Frontal cortex (tissue), 4 donors: ENCODE measurements at regions not wholly inside any gene's neighbourhood (a gene's known extent, or its start where the extent isn't known, plus 50 kb on each side); places are given as distances from the start of the nearest gene placed in this dataset. TPM values are rescaled to one million over a fixed set of nuclear protein-coding genes. Genes with fewer than 3 reads are reported as not detected.

Experiments
- DNase-seq, 2 donors: peaks; one replicate each; pipeline ENCODE4 v3.0.0; 2012; ENCODE audit warnings: low spot score in 2 of 2
- FAIRE-seq: peaks from 2 replicates; lab custom pipeline; 2012; peaks lifted over from hg19 to GRCh38; lab: Jason Lieb, UNC
- small RNA-seq: library from RNA; depleted of rRNA; stranded (forward); fragments of <200 nt; gene quantifications from one replicate; pipeline ENCODE3, GENCODE V24; 2014
- donor health status: control.
- donor health status: control.
- donor health status: control.

DNA sequence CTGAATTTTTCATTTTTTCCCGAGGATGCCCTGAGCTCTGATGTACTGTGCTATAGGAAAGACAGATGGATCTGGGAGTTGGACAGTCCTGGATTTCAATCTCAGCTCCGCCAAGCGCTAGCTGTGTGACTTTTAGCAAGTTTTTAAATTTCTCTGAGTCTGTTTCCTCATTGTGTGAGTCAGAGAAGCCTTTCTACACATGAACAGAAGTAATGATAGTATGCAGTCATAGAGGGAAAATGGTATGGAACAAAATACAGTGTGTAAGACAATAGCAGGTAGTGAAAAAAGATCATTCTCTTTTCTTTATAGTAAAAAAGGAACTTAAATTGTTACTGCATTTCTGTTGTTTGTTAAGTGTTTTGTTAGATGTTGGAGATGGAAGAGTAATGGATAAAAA, 52.4 kb upstream of the PPM1B start:
- DNase-seq = no peak
- no peak for FAIRE-seq

- FAIRE-seq (no peak), DNase-seq (no peak)
Measured at GRCh38 chr2:44118257-44118656, 50.4 kb upstream of the PPM1B start.

Small RNA genes in the stretch of these regions (small RNA-seq; reads per million reads assigned to genes)
- not detected for gene AC019129.1
